GM12865 (cell line): ENCODE measurements at regions not wholly inside any gene's neighbourhood (a gene's known extent, or its start where the extent isn't known, plus 50 kb on each side); places are given as distances from the start of the nearest gene placed in this dataset.
A peak's percentile ranks its signal among the peaks of the same experiment; 100 is the strongest.

Experiments
- DNase-seq: peaks from one replicate; pipeline ENCODE4 v3.0.0; 2010; ENCODE audit warnings: low read depth
- H3K4me3 ChIP-seq: 2 replicates; pipeline ENCODE4 v1.5.1; 2011; ENCODE audit warnings: mild to moderate bottlenecking, low read depth, low read length, control low read depth
- TF ChIP-seq, protein P1 (sequence below): IDR thresholded peaks from 2 replicates; pipeline ENCODE4 v1.5.1; 2011; ENCODE audit warnings: low read length, control low read depth, low read depth, inconsistent platforms; ENCODE audit not compliant: insufficient read depth; ENCODE audit errors: missing control alignments

DNA sequence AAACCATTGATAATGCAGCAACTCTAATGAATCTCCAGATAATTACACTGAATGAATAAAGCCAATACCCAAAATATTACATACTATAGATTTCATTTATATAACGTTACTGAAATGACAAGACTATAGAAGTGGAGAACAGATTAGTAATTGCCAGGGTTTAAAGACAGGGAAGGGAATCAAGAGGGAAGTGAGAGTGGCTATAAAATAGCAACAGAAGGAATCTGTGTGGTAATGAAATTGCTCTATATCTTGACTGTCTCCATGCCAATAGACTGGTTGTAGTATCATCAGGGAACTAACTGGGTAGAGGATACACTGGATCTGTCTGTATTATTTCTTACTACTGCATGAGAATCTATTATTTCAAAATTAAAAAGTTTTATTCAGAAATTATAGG lies 396.5 kb upstream of the RPS23 start:
- TF ChIP-seq, protein P1, sequence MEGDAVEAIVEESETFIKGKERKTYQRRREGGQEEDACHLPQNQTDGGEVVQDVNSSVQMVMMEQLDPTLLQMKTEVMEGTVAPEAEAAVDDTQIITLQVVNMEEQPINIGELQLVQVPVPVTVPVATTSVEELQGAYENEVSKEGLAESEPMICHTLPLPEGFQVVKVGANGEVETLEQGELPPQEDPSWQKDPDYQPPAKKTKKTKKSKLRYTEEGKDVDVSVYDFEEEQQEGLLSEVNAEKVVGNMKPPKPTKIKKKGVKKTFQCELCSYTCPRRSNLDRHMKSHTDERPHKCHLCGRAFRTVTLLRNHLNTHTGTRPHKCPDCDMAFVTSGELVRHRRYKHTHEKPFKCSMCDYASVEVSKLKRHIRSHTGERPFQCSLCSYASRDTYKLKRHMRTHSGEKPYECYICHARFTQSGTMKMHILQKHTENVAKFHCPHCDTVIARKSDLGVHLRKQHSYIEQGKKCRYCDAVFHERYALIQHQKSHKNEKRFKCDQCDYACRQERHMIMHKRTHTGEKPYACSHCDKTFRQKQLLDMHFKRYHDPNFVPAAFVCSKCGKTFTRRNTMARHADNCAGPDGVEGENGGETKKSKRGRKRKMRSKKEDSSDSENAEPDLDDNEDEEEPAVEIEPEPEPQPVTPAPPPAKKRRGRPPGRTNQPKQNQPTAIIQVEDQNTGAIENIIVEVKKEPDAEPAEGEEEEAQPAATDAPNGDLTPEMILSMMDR, result no peak
- no peak for DNase-seq
- no peak overlapping the region for H3K4me3 ChIP-seq

DNA sequence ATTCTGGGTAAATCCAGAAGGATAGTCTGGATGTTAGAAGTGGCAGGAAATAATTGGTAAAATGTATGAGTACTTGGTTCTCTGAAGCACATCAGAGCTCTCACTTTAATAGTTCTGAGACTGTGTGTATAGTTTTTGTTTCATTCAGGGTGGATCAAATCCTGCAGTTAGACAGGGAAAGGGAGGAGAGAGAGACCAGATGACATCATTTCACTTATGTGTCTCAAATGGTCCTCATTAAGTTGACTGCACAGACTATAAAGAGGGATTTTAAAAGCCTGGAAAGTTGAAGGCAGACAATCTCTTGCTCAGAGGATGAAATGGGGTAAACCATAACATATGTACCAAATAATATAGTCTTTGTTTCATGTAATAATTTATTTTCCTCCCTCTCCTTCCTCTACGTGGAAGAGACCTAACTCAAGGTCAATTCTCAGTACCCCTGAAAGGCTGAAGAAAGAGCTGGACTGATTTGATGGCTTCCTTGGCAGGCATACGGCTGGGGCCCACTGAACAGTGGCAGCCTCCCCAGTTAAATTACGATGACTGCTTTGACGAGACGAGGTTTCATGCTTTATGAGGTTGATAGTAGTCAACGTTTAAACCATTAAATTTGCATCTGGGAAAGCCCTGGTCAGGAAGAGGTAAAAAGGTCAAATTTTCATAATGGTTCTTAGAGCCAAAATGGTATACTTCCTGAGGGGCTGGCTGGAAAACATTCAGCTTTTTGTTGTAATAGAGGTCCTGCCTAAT lies 395.1 kb upstream of the RPS23 start:
- H3K4me3 ChIP-seq, result no peak overlapping the region
- peak; percentile 24 for DNase-seq
- TF ChIP-seq, protein P1, result no peak

DNA sequence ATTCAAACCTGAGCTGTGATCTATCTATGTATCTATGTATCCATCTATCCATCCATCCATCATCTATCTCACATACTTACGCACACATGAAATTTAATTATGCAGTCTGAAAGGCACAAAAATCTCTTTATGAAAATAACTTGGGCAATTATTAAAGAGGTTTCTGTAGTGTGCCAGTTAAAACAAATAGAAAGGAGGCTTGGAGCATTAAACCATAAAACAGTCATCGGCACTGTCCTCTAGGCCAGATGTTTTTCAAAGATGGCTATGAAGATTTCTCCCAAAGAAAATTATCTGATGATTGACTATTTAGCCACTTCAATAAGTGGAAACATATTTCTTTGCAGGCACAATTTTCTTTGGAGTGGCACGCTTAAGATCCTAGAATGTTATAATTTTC lies 392.5 kb upstream of the RPS23 start:
- H3K4me3 ChIP-seq, result no peak overlapping the region
- TF ChIP-seq, protein P1, result no peak
- no peak for DNase-seq

DNA sequence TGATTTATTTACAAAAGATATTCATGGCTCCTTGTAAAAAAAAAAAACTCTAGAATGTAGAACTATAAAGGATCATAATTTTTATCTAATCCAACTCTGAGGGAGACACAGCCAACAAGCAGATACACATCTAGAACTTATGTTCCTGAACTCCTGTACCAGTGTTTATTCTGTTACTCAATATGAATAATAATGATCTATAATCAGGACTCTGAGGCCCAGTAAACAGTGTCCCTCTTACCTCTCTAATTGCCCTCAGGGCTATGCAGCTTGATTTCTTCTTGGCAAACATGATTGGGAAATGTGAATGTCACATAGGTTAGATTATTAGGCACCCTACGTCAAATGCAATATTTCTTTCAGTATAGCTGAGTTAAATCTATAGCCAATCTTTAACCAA lies 391.6 kb upstream of the RPS23 start:
- TF ChIP-seq, protein P1, result no peak
- H3K4me3 ChIP-seq, result no peak overlapping the region
- no peak for DNase-seq

DNA sequence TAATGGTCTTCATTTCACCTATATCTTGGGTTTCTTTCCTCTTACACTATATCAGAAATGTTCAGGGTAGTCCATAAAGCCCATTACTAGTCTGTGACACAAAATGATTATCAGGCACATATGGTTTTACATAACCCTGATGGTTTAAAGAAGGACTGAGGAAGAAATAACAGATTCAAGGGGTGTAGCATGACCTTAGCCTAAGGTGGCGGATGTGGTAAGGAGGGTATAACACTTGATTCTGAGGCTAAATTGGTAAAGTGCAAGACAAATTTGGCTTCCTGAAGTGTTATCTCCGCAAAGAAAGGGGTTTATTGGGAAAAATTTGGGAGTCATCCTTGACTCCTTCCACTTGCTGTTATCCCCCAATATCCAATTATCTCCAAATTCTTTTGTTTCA lies 388.2 kb upstream of the RPS23 start:
- H3K4me3 ChIP-seq, result no peak overlapping the region
- no peak for DNase-seq
- TF ChIP-seq, protein P1, result no peak

DNA sequence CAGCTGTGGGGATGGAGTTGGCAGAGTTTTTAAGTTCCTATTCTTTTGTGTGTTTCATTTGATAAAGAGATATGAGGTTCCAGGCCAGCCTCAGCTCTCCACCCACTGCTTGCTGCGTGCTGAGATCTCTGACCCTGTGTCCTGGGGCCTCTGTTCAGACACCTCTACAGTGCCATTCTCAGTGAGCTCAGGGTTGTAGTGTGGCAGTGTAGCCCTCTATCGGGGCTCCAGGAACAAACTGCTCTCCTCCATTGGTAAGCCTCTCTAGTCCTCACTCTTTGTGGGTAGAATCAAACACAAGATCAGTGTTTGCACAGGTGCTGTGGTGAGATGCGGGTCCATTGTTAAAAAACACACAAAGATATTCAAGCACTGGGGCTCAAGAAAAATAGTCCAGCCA lies 386.6 kb upstream of the RPS23 start:
- no peak for DNase-seq
- TF ChIP-seq, protein P1, result no peak
- H3K4me3 ChIP-seq, result no peak overlapping the region

DNA sequence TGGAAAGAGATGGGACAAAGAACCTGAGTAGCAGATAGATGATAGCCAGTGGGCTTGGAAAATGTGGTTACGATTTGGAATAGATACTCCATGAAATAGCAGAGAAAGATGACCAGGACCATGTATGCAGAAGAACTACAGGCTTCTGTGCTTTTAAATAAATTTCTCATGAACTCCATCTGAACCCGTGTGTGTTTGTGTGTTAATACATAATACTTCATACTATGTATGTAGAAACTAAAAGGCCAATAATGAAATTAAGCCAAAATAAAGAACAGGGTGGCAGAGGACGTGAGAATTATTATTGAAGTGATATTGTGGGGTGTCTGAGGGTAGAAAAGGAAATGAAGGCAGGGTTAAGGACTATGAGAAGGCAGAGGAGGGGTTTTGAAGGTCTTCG lies 385.1 kb upstream of the RPS23 start:
- H3K4me3 ChIP-seq, result no peak overlapping the region
- TF ChIP-seq, protein P1, result no peak
- no peak for DNase-seq
